ENCODE measurements at regions not wholly inside any gene's neighbourhood (a gene's known extent, or its start where the extent isn't known, plus 50 kb on each side); places are given as distances from the start of the nearest gene placed in this dataset.
"Not testable (repeated sequence)": the region's sequence is repeated elsewhere in the genome, so short reads cannot be mapped to it uniquely, and the experiment has no call there.

DNA sequence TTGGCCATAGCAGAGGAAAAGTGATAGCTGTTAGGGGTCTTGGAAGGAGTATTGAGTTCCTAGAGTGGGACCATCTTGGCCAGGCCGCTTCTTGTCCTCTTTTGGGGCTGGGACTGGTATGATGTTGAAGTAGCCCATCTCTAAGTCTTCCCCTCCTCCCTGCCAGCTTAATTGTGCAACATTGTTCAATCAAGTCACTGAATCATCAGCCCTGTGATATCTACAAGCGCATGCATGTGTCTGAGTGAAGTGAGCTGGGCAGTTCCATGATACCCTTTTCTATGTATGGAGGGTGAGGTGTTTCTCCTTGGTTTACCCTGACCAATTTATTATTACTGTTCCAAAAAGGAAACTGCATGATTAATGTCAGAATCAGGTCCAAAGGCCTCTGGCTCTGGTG, 112.2 kb downstream of the C9orf152 start:
- H3K27me3 Mint-ChIP-seq, result no peaks in the 10 kb centered on the region

DNA sequence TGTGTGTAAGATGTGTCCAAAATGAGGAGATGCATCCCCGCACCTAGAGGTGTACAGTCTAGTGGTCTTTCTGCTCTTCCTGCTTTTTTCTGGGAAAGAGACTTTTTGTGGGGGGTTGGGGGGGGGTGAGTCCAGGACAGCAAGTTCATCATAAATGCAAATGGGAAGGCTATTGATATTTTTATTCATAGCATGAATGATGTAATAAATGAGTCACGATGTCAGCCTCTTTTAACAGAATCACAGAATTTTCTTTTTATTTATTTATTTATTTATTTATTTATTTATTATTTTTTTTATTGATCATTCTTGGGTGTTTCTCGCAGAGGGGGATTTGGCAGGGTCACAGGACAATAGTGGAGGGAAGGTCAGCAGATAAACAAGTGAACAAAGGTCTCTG, 111.3 kb downstream of the C9orf152 start:
- DNase-seq; H3K36me3 Mint-ChIP-seq (ENCODE audit: low read depth); POLR2A ChIA-PET; H3K27me3 Mint-ChIP-seq; H3K27ac Mint-ChIP-seq; H3K4me1 Mint-ChIP-seq; H3K9me3 Mint-ChIP-seq; H3K4me3 Mint-ChIP-seq: not testable (repeated sequence)
- CTCF ChIA-PET, result interaction anchor here (1.5 kb wide), 1 partner anchor 34 kb away, joined by 3 read pairs; no protein-coding TSS in a partner anchor

More for the DNA sequence above, 112.2 kb downstream of the C9orf152 start:
- DNase-seq, result no peak
- POLR2A ChIA-PET, result no interaction called here
- Mint-ChIP-seq H3K9me3 (no peaks in the 10 kb centered on the region), H3K36me3 (ENCODE audit: low read depth) (peaks cover 3% of the 10 kb centered on the region), H3K4me3 (no peak overlapping the region), H3K27ac (no peak overlapping the region), H3K4me1 (peaks cover 12% of the 10 kb centered on the region)
- CTCF ChIA-PET, result interaction anchor here (0.9 to 1.5 kb wide), 2 partner anchors 26 to 35 kb away, joined by 3 read pairs; no protein-coding TSS in a partner anchor

DNA sequence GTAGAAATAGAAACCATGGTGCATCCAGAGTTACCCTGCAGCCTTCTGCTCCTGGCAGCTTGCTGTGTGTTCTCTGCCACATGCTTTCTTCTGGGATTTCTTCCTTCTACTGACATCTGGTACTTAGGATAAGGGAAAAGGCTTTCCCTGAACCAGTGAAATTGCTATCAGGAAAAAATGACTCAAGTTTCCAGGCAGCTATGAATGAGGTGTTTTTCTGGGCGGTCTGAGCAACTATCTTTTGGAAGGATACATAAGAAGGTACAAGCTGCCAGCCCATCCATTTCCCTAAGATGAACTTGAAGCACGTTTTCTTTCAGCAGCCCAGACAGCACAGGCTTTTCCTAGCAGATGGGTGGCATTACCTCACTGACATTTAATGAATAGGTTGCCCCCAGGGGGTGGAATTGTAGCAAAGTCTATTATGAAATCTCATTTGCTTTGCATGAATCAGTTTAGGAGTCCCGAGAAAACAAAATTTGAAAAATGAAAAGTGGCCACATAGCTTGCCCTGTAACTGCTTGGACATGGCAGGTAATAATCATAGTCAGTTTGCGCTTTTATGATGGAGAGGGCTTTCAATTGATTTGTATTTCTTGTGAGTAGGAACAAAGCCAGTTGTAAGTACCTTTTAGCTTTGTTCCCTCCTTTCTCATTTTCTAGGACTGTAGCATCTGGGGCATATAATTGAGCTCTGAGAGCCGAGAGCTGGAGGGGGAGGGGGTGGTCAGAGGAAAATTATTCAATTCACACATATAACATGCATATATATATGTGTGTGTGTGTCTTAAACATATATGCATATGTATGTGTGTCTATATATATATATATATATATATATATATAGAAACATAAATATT, 108.5 kb downstream of the C9orf152 start:
- H3K4me3 Mint-ChIP-seq, result no peak overlapping the region
- H3K4me1 Mint-ChIP-seq, result peaks cover 9% of the 10 kb centered on the region
- H3K27ac Mint-ChIP-seq, result no peak overlapping the region
- ChIA-PET POLR2A (interaction anchor here (0.6 kb wide), 1 partner anchor 22 kb away, joined by 3 read pairs; no protein-coding TSS in a partner anchor), CTCF (no interaction called here)
- H3K9me3 Mint-ChIP-seq, result no peaks in the 10 kb centered on the region
- DNase-seq, result no peak
- no peaks in the 10 kb centered on the region for H3K27me3 Mint-ChIP-seq
- H3K36me3 Mint-ChIP-seq (ENCODE audit: low read depth), result peaks cover 4% of the 10 kb centered on the region

DNA sequence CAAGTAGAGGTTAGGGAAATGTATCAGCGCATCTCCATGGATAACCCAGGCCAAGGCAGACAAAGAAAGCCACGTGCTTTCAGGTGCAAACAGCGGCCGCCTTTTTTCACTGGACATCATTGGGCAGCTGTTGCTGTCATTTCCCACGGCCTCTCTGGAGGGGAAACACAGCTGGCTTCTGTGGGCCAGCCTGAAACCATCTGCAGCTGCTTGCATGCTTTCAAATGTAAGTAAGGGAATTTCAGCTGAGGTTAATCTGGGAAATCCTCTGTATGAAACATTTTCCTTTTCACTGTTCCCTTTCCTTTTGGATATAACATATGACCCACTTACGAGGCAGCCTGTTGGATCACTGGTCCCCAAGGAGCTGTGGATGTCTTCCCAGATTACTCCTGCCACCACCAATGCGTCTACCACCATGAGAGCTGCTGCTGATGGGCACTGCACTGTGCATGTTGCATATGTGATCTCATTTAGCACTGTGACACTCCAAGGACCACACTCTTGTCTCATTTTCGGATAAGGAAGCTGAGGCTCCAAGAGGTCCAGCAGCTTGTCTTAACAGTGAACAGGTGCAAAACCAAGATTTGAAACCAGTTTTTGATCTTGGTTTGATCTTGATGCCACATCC, 106.3 kb downstream of the C9orf152 start:
- ChIA-PET CTCF (interaction anchor here (1.4 kb wide), 1 partner anchor 10 kb away, joined by 5 read pairs; no protein-coding TSS in a partner anchor), POLR2A (no interaction called here)
- Mint-ChIP-seq H3K9me3 (no peaks in the 10 kb centered on the region), H3K36me3 (ENCODE audit: low read depth) (peaks cover 4% of the 10 kb centered on the region), H3K4me3 (no peak overlapping the region), H3K4me1 (peaks cover 9% of the 10 kb centered on the region), H3K27me3 (no peaks in the 10 kb centered on the region), H3K27ac (no peak overlapping the region)
- DNase-seq, result no peak

DNA sequence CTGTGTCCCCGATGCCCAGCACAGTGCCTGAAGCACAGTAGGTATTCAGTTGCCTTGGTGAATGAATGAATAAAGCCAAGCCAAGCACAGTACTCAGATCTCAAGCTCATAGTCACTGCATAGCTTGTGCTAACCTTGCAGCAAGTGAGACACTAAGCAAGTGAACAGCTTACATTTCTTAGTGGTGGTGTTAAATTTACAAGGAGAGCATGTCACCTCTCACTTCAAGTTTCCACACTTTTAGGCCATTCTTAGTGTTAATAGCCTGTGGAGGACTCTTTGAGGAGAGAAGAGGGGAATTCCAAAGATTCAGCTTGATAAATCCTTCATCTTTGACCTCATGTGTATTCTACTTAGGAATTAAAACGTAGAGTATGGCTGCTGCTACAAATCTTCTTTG, 104.7 kb downstream of the C9orf152 start:
- peaks cover 9% of the 10 kb centered on the region for H3K4me1 Mint-ChIP-seq

DNA sequence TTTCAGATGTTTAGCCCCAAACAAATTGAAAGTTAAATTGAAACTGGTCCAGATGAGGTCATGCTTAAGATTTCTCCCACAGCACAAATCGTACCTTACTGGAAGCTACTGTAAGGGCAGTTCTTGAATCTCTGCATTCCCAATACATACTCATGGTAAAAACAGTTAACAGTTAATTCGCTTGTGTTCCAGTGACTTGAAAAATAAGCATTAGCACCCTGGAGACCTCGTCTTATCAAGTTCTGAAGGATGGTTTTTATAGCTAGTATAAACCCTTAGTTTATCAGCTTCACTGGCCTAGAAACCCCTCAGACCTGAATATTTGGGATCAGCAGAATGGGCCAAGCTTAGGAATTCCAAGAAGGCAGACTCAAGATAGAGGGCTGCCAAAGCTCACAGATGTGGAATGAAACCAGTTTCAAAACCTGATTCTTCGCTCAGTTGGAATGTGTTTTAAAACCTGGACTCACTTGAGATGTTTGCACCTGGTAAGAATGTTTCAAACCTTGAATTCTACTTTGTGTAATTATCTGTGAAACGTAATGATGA, 103.6 kb downstream of the C9orf152 start:
- no peak for DNase-seq
- Mint-ChIP-seq H3K4me1 (peaks cover 9% of the 10 kb centered on the region), H3K4me3 (no peak overlapping the region), H3K36me3 (ENCODE audit: low read depth) (peaks cover 4% of the 10 kb centered on the region), H3K27ac (no peak overlapping the region), H3K27me3 (no peaks in the 10 kb centered on the region), H3K9me3 (no peaks in the 10 kb centered on the region)
- ChIA-PET CTCF (interaction anchor here (1.0 to 1.2 kb wide), 2 partner anchors 38 to 152 kb away, joined by 3 to 4 read pairs; partner anchors contain the start of gene TXN), POLR2A (interaction anchor here (0.6 kb wide), 1 partner anchor 19 kb away, joined by 5 read pairs; no protein-coding TSS in a partner anchor)

More for the DNA sequence above, 104.7 kb downstream of the C9orf152 start:
- Mint-ChIP-seq H3K36me3 (ENCODE audit: low read depth) (peaks cover 4% of the 10 kb centered on the region), H3K27ac (no peak overlapping the region), H3K4me3 (no peak overlapping the region), H3K9me3 (no peaks in the 10 kb centered on the region), H3K27me3 (no peaks in the 10 kb centered on the region)
- ChIA-PET POLR2A (no interaction called here), CTCF (interaction anchor here (0.6 to 1.6 kb wide), 2 partner anchors 10 to 40 kb away, joined by 3 to 6 read pairs; no protein-coding TSS in a partner anchor)
- DNase-seq, result no peak

DNA sequence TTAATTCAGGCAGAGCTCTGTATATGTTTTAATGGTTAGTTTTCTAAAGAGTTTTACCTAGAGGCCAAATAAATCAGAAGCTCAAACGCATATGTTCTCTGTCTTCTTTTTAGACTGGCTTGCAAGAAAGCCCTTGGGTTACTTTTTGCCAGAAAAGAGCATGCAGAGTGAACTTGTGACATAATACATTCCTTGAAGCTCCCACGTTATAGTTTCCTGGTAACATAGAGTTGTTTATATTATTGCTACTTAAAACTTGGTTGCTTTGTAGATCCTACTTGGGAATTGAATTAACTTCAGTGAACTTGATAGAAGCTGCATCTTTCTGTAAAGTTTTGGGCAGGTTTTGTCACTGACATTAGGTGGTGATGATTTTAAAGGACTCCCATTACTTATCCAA, 102.9 kb downstream of the C9orf152 start:
- POLR2A ChIA-PET, result no interaction called here
- CTCF ChIA-PET, result interaction anchor here (1.0 to 1.2 kb wide), 3 partner anchors 17 to 151 kb away, joined by 3 to 4 read pairs (median 3); partner anchors contain the start of gene TXN
- H3K36me3 Mint-ChIP-seq (ENCODE audit: low read depth), result peaks cover 4% of the 10 kb centered on the region
- H3K4me3 Mint-ChIP-seq, result no peak overlapping the region
- no peaks in the 10 kb centered on the region for H3K9me3 Mint-ChIP-seq
- H3K27me3 Mint-ChIP-seq, result no peaks in the 10 kb centered on the region
- H3K27ac Mint-ChIP-seq, result no peak overlapping the region
- DNase-seq, result no peak
- H3K4me1 Mint-ChIP-seq, result peaks cover 15% of the 10 kb centered on the region

DNA sequence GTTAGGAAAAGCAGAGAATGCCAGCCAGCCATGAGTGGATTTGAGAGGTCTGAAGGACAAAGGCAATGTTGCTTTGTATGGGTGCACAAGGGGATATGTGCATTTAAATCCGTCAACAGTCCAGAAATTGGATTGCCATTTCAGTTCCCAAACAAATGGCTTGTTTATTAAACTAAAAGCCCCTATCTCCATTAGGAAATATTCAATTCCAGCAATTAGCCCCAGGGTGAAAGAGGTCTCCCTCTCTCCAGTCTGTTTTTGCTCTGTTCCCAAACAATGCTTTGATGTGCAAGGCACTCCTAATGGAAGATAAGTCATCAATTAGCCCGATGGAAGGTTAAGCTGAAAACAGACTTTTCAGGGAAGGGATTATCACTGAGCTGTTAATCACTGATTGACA, 101.3 kb downstream of the C9orf152 start:
- Mint-ChIP-seq H3K9me3 (no peaks in the 10 kb centered on the region), H3K4me3 (no peak overlapping the region), H3K27ac (no peak overlapping the region), H3K36me3 (ENCODE audit: low read depth) (peaks cover 4% of the 10 kb centered on the region), H3K27me3 (no peaks in the 10 kb centered on the region), H3K4me1 (peaks cover 17% of the 10 kb centered on the region)
- ChIA-PET POLR2A (no interaction called here), CTCF (interaction anchor here (0.8 to 1.2 kb wide), 2 partner anchors 16 to 26 kb away, joined by 4 read pairs; no protein-coding TSS in a partner anchor)
- DNase-seq, result no peak

DNA sequence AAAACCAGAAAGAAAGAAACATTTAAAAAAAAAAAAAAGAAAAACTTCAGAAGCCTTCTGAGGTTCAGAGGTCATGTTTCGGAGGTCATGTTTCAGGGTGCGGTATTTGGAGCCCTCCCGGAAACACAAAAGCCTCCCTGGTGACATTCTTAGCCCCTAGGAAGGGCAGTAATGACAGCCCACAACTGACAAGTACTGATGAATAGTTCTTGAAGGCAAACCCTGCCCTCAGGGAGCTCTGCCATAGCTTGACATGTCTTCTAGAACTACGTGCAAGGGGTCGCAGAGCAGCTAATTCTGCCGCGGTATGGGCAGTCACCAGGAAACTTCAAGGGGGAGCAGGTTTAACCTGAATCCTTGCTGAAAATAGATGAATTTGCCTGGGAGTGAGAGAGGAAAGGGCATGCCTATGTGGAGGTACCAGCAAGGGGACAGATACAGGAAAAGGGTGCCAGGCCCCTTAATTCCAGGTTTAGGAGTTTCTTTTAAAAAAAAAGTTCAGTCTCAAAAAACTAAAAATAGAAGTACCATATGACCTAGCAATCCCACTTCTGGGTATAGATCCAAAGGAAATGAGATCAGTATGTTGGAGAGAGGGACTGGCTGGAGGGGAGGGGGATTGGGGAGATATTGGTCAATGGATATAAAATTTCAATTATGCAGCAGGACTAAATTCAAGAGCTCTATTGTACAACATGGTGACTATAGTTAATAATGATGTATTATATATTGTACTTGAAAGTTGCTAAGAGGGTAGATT, 98.4 kb downstream of the C9orf152 start:
- ChIA-PET CTCF (no interaction called here), POLR2A (no interaction called here)
- Mint-ChIP-seq H3K4me3 (no peak overlapping the region), H3K4me1 (peaks cover 13% of the 10 kb centered on the region), H3K36me3 (ENCODE audit: low read depth) (peaks cover 6% of the 10 kb centered on the region), H3K9me3 (no peaks in the 10 kb centered on the region), H3K27ac (no peak overlapping the region), H3K27me3 (no peaks in the 10 kb centered on the region)
- no peak for DNase-seq

DNA sequence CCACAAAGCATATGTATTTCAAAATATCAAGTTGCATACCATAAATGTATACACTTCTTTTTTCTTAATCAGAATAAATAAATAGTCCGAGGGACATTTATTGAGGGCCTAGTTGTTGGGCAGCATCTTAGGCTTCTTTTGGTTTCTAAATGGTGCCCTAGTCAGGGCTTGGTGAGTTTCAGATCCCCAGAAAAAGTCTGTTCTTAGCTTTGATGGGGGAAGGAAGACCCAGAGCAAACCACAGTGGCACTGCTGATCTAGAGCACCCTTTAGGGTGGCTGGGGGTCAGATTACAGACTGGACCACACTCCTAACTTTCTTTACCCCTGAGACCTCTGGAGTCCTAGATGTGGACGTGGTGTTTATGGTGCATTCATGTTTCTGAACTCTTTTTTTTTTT, 97.8 kb downstream of the C9orf152 start:
- Mint-ChIP-seq H3K27ac (no peak overlapping the region), H3K4me1 (peaks cover 13% of the 10 kb centered on the region), H3K9me3 (no peaks in the 10 kb centered on the region), H3K27me3 (no peaks in the 10 kb centered on the region), H3K4me3 (no peak overlapping the region), H3K36me3 (ENCODE audit: low read depth) (peaks cover 6% of the 10 kb centered on the region)
- ChIA-PET POLR2A (no interaction called here), CTCF (no interaction called here)
- DNase-seq, result no peak

DNA sequence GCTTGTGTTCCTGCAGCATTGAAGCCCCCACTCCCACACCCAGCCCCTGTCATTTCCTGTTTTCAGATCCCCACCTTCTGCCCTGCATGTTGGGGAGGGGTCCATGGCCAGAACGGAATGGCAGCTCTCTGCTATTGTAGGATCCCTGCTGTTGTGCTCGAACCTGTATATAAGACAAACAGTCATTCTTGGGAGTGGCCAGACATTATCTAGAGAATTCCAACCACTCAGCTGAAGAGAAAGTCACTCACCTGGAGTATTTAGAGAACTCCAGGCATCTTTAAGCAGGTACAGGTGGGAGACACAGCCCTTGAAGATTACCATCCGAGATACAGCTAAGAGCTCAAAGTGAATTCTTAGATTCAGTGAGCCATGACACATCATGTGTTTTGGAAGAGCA, 96.1 kb downstream of the C9orf152 start:
- POLR2A ChIA-PET, result no interaction called here
- CTCF ChIA-PET, result interaction anchor here (0.7 to 1.3 kb wide), 4 partner anchors 10 to 67 kb away, joined by 3 to 5 read pairs (median 3); no protein-coding TSS in a partner anchor
- Mint-ChIP-seq H3K36me3 (ENCODE audit: low read depth) (peaks cover 6% of the 10 kb centered on the region), H3K4me1 (peaks cover 13% of the 10 kb centered on the region), H3K9me3 (no peaks in the 10 kb centered on the region), H3K27me3 (no peaks in the 10 kb centered on the region), H3K27ac (no peak overlapping the region), H3K4me3 (no peak overlapping the region)
- no peak for DNase-seq

DNA sequence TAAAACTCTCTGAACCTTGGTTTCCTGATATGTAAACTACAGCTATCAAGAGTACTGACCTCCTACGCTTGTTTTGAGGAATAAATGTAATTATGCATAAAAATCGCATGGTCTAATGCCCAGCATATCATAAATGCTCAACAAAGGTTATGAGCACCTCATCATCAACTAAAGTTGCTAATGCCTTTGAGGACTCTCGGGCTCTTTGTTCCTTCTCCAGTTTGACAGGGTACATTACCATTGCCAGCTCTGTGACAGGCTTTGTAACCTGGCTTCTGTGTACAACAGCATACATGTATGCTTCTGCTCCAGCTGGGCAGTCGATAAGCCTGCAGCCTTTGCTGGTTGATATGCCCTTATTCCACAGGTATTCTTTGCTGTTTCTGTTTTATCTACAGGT, 95.2 kb downstream of the C9orf152 start:
- H3K36me3 Mint-ChIP-seq (ENCODE audit: low read depth), result peaks cover 6% of the 10 kb centered on the region
- no peak overlapping the region for H3K27ac Mint-ChIP-seq
- H3K4me1 Mint-ChIP-seq, result peaks cover 13% of the 10 kb centered on the region
- no peak overlapping the region for H3K4me3 Mint-ChIP-seq
- ChIA-PET CTCF (interaction anchor here (0.7 to 1.9 kb wide), 3 partner anchors 10 to 68 kb away, joined by 3 to 6 read pairs (median 3); no protein-coding TSS in a partner anchor), POLR2A (no interaction called here)
- H3K27me3 Mint-ChIP-seq, result no peaks in the 10 kb centered on the region
- no peaks in the 10 kb centered on the region for H3K9me3 Mint-ChIP-seq
- DNase-seq, result no peak

Measured in activated CD4-positive, alpha-beta T cell treated with anti-CD3 and anti-CD28 coated beads, Interleukin-2, amount 10 ng/mL, durations not matched to agents 7 days and 5 days (primary cell).